HG03520 (cell line): ENCODE measurements at regions not wholly inside any gene's neighbourhood (a gene's known extent, or its start where the extent isn't known, plus 50 kb on each side); places are given as distances from the start of the nearest gene placed in this dataset.
"Not testable (repeated sequence)": the region's sequence is repeated elsewhere in the genome, so short reads cannot be mapped to it uniquely, and the experiment has no call there.

Experiments used
- ATAC-seq: cut with Tn5 transposase; IDR thresholded peaks from one replicate; pipeline ENCODE4 v1.9.1; 2021; ENCODE audit warnings: mild to moderate bottlenecking, moderate library complexity; ENCODE audit not compliant: unreplicated experiment

DNA sequence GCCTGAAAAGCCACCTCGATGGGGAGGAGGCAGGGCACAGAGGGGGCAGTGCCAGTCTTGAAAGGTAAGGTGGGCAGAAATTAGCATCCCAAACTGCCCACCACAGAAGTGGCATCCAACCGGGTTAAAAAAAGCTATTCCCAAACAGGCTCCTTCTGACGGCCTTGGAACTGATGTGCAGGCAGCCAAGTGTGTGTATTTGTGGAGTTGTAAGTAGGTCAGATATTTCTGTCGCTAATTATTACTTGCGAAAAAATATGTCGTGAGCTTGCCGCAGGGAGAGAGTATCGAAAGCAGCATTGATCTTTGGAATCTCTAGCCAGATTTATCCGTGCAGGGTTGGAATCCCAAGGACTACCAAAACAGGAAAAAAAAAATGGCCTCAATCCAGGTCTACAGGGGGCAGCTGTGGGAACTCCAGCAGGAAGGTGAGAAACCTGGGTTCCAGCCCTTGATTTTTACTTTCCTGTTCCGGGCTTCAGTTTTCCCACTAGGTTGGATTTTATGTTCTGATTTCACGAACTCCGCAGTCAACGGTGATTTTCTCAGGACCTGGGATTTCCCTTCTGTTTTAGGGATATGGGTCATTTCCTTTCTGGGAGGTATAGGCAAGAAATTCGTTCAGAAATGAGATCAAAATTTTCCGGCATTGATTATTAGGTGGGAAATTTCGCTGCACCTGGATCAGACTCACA, 200.8 kb downstream of the RGS3 start:
- ATAC-seq, result no peak

DNA sequence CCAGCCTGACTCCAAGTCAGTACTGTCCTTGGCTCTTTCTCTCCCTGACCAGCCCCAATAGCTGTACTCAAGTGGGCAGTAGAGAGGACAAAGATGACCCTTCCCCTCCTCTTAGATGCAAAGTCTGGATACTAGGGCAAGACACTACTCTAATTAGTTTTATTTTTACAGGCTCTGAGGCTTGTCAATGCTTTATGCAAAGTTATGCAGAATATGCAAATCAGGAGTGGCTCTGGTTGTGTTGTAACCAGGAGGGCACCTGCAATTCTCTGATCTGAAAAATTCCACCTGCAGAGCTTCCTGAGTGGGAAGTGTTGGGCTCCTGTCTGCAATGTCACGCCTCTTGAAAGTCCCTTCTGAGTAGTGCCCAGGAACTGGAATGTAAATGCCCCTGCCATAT, 201.5 kb downstream of the RGS3 start:
- no peak for ATAC-seq

DNA sequence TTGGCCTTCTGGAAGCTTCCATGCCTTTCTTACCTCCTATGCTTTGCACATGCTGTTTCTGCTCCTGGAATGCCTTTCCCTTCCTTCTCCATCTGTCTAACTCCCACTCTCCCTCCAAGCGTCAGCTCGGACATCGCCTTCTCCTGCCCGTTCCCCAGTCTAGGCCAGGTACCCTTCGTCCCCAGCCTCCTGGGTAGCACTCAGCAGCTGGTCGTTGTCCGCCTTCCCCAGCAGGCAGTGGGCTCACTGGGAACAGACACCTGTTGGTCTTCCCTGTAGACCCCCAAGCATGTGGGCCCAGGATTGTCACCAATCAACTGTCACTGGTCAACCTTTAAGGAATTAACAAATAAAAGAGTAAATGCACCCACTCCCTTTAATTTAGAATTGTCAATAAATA, 202.2 kb downstream of the RGS3 start:
- ATAC-seq, result no peak

DNA sequence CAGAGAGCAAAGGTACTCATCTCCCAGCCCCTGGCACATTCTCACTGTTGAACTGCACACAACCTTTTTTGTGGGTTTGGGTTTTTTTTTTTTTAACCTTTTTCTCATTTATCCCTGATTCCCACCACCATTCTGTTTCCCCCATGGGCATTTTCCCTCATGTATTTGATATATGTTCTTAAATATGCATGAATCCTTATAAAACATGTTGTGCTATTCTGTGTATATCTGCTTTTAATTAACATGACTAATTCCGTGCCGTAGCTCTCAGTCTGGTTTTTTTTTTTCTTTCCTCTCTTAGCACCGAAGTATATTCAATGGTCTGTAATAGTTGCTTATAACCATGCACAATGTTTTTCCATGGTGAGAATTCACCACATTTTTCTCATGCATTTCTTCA, 204.5 kb downstream of the RGS3 start:
- ATAC-seq, result no peak

DNA sequence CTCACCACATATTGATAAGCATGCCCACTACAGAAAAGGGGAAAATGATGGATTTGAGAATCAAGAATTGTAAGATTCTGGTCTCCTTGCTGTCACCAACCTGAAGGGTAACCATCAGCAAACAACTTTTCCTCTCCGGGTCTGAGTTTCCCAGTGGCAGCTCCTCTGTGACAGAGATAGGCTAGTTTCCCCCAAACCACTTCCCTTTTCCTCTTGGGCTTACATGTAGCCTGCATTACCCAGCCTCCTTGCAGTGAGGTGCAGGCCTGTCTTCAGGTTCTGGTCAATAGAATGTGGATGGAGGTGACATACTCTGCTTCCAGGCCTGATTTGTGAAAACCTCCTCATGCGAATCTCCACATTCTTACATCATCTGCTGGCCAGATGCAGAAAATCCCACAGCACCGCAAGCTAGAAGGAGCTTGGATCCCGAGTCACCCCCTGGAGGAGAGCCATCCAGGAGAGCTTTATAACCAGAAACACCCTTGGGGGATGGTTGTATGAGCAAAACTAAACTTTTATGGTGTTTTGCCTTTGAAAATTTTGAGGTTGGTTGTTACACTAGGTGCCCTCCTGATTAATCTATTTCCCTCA, 206.1 kb downstream of the RGS3 start:
- no peak for ATAC-seq

DNA sequence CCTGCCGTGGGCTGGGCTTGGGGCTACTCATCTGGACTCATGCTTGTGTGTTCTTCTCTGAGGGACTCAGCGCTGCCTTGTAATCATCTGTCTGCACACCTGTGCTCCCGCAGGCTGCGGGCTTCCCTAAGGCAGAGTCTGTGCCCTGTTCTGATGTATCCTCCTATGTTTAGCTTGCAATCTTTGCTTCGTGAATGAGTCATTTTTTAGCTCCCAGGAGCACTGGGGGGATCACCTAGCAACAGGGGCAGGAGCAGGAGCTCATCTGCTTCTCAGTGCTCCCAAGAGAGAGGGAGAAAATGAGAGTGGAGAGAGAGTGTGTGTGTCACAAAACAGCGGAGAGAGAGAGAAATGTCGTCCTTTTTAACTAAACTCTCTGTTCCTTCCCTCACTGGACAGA, 202.4 kb upstream of the ZNF618 start:
- ATAC-seq, result no peak

DNA sequence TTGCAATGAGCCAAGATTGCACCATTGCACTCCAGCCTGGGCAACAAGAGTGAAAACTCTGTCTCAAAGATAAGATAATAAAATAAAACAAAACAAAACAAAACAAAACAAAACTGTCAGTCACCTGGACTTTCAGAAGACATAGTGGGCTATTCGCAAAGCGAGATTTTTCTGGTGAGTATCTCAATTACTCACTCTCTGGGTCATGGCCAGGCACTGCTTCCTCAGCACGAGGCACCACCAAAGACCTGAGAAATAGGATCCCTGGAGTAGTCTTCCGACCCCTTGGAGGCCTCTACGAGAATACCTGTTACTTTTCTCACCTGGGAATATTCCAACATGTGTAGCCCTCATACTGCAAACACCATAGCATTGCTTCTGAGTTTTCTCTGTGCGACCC, 201.7 kb upstream of the ZNF618 start:
- no peak for ATAC-seq

DNA sequence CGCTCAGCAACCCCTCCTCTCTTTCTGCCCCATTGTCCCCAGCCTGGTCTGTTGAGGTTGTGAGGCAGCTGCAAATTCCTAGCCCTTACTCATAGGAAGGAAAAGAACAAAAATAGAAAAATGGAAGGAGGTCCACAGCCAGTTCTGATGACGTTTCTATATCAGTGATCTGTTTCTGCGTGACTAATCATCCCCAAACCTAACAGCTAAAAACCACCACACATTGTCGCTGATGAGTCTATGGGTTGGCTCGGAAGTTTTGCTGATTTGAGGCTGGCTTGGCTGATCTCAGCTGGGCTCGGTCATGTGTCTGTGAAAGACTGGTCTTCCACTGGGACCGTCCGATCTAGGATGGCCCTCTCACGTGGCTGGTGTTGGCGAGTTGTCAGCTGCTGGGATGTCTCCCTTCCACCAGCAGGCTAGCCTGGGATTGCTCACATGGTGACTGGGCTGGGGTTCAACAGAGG, 200.6 kb upstream of the ZNF618 start:
- ATAC-seq, result no peak

DNA sequence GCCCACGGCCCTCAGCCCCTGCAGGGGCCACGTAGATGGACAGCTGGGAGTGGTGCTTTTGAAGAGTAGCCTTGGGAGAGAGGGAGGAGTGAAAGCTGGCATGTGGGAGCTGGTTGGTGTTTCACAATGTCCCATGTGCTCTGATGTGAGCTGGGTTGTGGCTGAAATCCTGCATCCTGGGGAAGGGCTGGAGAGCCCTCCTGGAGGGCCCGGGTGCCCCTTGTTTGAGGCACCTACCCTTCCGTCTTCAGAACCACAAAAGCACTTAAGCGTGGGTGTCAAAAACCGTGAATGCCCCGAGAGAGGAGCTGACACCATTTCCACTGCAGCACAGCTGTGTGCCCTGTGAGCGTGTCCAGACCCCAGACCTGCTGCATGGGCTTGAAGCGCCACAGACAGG, 199.1 kb upstream of the ZNF618 start:
- ATAC-seq, result no peak

DNA sequence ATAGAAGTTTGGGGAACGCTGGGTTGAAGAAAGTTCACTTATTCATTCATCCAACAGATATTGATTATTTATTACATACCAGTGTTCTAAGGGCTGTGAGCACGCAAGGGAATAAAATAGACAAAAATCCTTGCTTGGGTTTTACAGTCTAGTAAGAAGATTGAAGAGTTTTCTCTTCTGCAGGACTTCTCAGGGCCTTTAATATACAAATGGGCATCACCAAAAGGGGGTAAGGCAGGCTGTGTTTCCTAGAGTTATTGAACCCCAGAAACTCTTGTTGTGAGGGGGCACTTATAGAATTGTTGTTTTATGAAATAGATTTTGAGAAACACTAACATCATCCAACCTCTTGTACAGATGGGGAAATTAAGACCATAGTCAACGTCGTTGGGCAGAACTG, 198.5 kb upstream of the ZNF618 start:
- ATAC-seq, result no peak

DNA sequence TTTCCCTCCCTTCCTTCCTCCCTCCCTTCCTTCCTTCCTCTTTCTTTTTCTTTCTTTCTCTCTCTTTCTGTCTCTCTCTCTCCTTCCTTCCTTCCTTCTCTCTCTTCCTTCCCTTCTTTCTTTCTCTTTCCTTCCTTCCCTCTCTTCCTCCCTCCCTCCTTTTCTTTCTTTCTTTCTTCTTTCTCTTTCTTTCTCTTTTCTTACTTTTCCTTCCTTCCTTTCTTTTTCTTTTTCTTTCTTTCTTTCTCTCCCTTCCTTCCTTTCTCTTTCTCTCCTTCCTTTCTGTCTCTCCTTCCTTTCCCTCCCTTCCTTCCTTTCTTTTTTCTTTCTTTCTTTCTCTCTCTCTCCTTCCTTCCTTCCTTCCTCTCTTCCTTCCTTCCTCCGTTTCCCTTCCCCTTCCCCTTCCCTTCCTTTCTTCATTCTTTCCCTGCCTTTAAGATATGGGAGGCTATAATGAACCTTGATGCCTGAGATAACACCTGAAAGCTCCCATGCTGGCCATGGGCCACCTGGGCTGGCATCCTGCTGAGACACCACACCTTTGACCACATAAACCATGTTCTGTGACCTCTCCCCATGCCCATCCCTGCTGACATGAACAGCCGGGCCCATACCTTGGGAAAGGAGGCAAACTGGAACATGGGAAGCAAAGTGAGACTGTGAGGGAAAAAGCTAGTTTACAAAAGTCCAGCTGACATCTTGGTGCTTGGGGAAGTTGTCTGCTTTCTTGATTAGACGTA, 197.8 kb upstream of the ZNF618 start:
- ATAC-seq, result no peak

DNA sequence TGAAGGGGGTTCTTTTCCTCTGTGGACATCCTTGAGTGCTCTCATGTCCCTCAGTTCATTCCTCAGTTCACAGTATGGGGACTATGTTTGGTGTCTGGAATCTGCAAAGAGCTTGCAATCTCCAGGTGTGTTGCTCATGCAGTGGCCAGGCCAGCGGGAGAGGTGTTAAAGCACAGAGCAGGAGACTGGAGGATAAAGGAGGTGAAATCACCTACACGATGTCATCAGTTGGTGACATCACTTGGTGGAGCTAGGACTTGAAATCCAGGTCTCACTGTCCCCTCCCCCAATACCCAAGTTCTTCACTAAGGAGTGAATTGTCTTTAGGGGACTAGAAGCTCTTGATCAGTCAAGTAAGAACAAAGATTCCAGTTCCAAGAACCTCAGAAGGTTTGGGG, 197.3 kb upstream of the ZNF618 start:
- no peak for ATAC-seq

DNA sequence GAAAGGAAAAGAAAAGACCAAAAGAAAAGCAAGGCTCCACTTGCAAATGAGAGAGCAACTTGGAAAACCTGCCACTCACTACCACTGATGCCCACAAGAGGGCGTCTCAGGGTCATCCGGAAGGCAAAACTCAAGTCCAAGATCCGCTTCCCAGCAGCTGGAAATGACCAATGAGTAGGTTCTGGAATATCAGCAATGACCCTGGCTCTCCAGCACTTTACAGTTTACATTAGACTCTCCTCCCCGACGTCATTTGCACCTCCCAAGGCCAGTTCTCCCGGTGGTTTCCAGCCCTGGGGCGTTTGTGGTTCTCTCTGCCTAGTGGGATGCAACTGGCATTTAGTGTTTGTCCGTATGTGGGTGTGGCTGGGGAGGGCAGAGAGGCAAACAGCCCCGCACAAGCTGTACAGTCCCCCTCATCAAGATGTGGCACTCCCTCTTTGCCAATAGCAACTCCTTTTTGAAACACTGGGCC, 193.8 kb upstream of the ZNF618 start:
- no peak for ATAC-seq

DNA sequence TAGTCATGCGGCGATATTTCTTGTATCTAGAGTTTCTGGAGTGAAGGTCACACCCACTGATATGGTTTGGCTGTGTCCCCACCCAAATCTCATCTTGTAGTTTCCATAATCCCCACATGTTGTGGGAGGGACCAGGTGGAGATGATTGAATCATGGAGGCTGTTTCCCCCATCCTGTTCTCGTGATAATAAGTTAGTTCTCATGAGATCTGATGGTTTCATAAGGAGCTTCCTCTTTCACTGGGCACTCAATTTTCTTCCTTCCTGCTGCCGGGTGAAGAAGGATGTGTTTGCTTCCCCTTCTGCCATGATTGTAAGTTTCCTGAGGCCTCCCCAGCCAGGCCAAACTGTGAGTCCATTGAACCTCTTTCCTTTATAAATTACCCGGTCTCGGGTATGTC, 190.5 kb upstream of the ZNF618 start:
- not testable (repeated sequence) for ATAC-seq

DNA sequence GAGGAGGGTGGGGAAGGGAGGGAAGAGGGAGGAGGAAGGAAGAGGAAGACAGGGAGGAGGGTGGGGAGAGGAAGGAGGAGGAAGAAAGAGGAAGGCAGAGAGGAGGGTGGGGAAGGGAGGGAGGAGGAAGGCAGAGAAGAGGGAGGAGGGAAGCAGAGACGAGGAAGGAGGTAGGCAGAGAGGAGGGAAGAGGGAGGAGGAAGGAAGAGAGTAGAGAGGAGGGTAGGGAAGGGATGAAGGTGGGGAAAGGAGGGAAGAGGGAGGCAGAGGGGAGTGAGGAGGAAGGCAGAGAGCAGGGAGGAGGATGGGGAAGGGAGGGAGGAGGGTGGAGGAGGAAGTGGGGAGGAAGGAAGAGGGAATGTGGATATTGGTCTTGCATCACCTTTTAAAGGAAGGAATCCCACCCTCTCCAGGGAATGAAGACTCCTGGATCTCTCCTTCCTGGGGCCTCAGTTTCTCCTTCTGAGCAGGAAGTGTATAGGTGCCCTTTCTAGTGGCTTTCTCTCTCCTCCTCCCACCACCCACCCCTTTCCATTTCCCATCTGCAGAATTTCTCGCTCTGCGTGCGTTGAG, 188.9 kb upstream of the ZNF618 start:
- no peak for ATAC-seq

DNA sequence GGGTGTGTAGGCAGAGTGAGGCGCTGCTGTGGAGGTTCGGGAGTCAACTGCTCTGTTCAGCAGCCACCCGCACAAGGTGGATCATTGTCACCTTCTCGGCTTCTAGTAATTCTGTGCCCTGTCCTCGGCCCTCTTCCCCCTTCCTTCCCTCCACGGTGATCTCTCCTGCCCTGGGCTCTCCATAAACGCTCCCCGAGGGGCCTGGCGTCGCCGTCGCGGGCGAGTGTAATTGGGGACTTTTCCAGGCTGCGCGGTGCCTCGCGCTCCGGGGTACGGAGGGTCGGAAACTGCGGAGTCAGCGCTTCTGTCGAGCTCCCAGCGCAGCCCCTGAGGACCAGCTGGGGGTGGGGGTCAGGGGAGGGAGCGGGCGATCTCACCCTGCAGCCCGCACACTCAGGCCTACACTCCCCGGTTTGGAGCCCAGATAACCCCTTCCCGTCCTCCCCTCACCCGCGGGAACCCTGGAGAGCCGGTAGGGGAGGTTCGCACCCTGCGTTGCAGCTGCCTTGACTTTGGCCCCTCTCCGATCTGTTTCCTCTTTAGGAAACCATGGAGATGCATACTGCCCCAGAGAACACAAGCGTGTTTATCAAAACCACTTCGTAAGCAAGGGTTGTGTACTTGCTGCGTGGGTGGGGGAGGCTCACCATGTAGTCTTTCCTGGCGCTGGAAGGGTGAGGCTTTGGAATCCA, 188.3 kb upstream of the ZNF618 start:
- no peak for ATAC-seq

DNA sequence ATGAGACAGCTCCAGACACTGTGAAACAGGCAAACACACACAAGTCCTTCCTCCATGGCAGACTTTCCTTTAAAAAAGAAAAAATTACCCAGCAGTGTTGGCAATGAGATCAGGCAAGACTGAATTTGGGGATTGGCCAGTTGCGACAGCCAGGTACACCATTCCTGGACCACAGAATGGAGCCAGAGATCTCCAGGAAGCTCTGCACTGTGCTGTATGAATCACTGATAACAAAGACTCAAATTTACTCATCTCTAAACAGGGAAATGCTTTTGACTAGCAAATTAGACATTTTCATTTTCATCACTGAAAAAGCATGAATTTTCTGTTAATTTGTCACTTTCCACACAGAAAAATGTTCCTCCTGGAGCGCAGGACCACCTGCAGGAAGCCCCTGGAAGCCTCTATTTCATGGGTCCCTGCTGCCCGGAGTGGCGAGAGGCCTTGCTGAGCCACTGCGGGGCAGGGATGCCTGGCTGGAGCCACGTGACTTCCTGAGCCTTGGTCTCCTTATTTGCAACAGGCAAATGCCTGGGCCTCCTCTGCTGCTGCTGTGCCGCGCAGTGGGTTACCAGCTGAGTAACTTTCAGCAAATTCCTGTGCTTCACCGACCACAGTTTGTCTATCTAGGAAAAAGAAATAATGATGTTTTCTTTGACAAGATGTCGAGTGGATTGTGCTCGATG, 185.9 kb upstream of the ZNF618 start:
- no peak for ATAC-seq

DNA sequence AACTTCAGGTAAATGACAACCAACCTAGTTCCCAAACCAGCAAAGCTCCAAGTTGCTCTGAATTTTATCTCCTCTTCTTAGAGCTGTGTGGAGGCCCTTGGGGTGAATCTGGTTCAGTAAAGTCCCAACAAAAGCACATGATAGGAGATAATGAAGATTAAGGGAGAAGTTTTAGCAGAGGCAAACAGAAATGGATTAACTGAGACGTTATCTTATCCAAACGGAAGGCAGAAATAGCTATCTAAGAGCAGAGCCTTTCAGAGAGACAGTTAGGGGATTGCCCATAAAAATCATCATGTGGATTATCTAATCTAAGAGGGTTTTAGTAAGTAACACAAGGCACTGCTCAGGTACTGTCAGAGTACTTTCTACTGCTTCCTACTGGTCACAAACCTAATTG, 183.9 kb upstream of the ZNF618 start:
- ATAC-seq, result no peak

DNA sequence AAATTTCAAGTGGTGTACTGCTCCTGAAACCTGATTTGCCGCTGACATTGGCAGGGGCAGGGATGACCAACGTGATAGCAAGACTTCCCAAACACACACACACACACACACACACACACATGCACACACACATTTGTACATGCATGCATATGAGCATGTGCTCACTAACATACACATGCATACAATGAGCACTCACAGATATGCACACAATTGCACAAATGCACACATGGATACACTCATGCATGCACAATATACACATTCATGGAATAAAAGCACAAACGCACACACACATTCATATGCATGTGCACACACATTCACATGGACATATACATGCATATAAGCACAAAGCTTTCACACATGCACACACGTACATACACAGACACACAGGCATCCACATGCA, 181.2 kb upstream of the ZNF618 start:
- no peak for ATAC-seq

DNA sequence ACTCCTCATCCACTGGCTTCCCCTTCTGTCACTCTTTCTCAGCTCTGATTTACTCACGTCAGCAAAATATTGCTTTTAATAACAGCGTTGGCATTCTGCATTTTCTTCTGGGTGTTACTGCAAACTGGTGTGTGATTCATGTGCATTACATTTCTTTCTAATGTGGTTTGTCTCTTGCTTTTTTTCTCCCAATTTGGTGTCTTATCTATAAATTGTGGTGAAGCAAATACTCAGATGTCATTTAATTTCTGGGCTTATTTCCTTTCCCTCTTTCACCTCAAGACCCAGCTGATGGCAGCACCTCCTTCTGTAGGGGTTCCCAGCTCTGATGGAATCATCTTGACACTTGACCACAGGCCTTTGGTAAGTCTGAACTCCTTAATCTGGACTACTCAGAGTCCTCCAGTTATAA, 180.7 kb upstream of the ZNF618 start:
- ATAC-seq, result no peak

DNA sequence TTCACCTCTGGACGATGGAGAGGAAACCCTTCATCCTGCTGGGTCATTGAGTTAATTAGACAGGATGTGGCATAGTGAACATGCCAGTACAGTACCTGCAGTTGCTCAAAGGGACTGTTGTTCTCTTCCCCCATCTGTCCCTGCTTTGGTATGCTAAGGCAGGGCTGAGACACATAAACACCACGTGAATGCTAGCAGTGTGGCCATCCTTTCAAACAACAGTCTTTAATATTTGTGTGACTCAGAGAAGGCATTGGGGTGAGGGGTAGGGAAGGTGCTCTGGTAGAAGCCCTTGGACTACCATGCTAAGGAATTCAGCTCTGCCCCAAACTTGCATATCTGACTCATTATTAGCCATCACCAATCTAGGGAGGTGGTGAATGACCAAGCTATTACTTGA, 180.2 kb upstream of the ZNF618 start:
- ATAC-seq, result no peak
